ENCODE measurements at regions not wholly inside any gene's neighbourhood (a gene's known extent, or its start where the extent isn't known, plus 50 kb on each side); places are given as distances from the start of the nearest gene placed in this dataset.
A peak's percentile ranks its signal among the peaks of the same experiment; 100 is the strongest.

DNA sequence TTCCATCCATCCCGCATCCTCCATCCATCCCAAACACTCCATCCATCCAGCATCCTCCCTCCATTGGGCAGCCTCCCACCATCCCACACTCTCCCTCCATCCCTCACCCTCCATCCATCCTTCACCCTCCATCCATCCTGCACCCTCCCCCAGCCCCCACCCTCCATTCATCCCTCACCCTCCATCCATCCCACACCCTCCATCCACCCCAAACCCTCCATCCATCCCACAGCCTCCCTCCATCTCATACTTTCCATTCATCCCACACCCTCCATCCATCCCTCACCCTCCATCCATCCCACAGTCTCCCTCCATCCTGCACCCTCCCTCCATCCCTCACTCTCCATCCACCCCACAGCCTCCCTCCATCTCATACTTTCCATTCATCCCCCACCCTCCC is 60.4 kb downstream of the FOXI2 start:
- in situ Hi-C loops (cut with MboI; ENCODE audit: low pct_unique_long_range_greater_than_20kb in 2 of 9, low sequenced_read_pairs in 9 of 9, unreplicated experiment in 9 of 9), result no loop called here
- ATAC-seq (replicated peaks in 6 of 8), result no peak
- H3K4me3 ChIP-seq, result no peak overlapping the region
- WGBS, 10 experiments, result no CpG with 5 or more reads among the region's 1 CpG
- no peak overlapping the region for H3K27ac ChIP-seq
- peaks cover 0 to 4% of the 10 kb centered on the region in 2 donors for H3K4me1 ChIP-seq (replicated peaks in 1 of 2)

DNA sequence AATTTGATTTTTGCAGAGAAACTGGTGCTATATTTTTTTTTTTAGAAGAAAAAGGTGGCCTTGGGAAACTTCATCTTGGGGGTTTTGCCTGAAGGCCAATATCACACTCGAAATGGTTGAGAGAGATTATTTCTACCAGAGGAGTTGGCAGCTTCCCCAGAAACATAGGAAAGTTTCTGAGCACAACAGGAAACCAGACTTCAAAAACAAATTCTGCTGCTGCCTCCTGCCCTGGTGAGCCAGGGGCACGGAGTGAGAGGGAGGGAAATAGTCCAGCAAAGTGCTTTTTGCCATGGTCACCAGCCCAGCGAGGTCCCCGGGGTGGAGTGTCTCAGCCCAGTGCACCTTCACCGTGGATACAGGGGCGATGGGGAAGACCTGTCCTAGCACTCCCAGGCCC is 61.1 kb downstream of the FOXI2 start:
- Histone ChIP-seq H3K27ac (no peak overlapping the region), H3K4me3 (no peak overlapping the region), H3K4me1 (replicated peaks in 1 of 2) (peaks cover 0 to 6% of the 10 kb centered on the region in 2 donors)
- in situ Hi-C loops (cut with MboI; ENCODE audit: low pct_unique_long_range_greater_than_20kb in 2 of 9, low sequenced_read_pairs in 9 of 9, unreplicated experiment in 9 of 9), result no loop called here
- WGBS, 10 experiments, result 0 to 70% (median 32%) methylated on average over 1 to 4 of the region's 6 CpGs; no CpG with 5 or more reads in 2 of the 10 experiments
- ATAC-seq (replicated peaks in 6 of 8), result no peak

DNA sequence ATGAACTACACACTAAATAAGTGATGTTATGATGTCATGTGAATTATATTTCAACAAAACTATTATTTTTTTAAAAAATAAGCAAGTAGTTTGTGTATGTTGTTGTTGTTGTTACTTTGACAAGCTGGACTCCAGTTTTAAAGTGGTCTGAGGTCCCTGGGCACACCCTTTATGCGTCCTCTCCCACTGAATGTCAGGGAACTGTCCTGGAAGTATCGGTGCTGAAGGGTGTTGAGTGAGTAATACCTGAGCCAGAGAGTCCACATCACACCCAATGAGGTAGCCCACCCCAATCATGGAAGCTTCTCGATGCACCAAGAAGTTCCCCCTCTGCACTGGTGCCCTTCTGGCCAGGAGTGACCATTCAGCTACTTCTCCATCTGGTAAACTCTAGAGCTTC is 64.3 kb downstream of the FOXI2 start:
- 0 to 80% (median 71%) methylated on average over 1 to 2 of the region's 3 CpGs; no CpG with 5 or more reads in 6 of the 10 experiments for WGBS, 10 experiments

DNA sequence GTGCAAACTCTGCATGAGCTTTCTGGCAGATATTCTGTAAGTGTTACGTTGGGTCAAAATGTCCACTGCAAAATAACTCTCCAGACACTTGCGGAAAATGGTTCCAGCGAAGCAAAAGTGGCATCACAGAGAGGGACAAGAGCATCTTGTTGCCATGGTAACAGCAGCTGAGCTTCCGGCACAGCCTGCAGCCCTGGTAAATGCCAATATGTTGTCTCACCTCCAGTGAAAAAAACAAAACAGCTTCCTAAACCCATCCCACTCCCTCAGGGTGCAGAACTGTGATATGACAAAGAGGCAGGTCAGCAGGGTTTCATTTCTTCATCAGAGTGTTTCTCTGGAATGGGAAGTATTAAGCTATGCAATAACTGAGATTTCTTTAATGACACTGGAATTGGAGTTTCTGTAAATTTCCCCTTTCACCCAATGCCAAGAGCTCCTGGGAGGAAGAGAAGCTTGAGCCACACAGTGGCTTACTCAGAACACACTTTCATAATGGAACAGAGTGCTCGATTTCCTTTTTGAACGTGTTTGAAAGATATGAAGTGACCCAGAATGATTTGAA is 65.6 kb downstream of the FOXI2 start:
- 0 to 100% (median 59%) methylated on average over 1 to 6 of the region's 6 CpGs for WGBS, 10 experiments
- no peak overlapping the region for H3K4me3 ChIP-seq
- no peak overlapping the region for H3K27ac ChIP-seq
- ATAC-seq (replicated peaks in 6 of 8), result peak in 2 of 8 experiments; percentile 28 to 31
- peaks cover 0 to 9% of the 10 kb centered on the region in 2 donors for H3K4me1 ChIP-seq (replicated peaks in 1 of 2)
- in situ Hi-C loops (cut with MboI; ENCODE audit: low pct_unique_long_range_greater_than_20kb in 2 of 9, low sequenced_read_pairs in 9 of 9, unreplicated experiment in 9 of 9), result no loop called here

More for the DNA sequence above, 64.3 kb downstream of the FOXI2 start:
- no peak for ATAC-seq (replicated peaks in 6 of 8)
- in situ Hi-C loops (cut with MboI; ENCODE audit: low pct_unique_long_range_greater_than_20kb in 2 of 9, low sequenced_read_pairs in 9 of 9, unreplicated experiment in 9 of 9), result no loop called here
- Histone ChIP-seq H3K27ac (no peak overlapping the region), H3K4me1 (replicated peaks in 1 of 2) (peaks cover 0 to 9% of the 10 kb centered on the region in 2 donors), H3K4me3 (no peak overlapping the region)

DNA sequence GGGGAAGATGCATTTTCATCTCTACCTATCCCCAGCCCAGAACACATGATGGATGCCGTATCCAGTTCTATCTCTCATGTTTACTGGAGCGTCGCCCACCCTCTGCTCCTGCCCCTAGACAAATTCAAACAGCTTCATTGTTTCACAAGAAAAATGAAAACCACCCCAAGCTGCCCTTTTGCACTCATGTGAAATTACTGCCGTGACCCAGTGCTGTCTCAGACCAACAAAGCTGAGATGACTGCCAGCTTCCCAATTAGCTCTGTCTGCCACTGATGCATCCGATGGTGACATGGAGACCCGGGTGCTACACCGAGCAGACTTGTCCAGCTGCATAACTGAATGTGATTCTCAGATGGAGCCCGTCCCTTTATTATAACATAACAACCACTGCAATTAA is 67.7 kb downstream of the FOXI2 start:
- Histone ChIP-seq H3K4me1 (replicated peaks in 1 of 2) (peaks cover 0 to 5% of the 10 kb centered on the region in 2 donors), H3K4me3 (no peak overlapping the region), H3K27ac (no peak overlapping the region)
- peak in 4 of 8 experiments; percentile 28 to 44 (median 36) for ATAC-seq (replicated peaks in 6 of 8)
- 0 to 80% (median 70%) methylated on average over 1 to 8 of the region's 8 CpGs; no CpG with 5 or more reads in 1 of the 10 experiments for WGBS, 10 experiments
- in situ Hi-C loops (cut with MboI; ENCODE audit: low pct_unique_long_range_greater_than_20kb in 2 of 9, low sequenced_read_pairs in 9 of 9, unreplicated experiment in 9 of 9), result no loop called here

DNA sequence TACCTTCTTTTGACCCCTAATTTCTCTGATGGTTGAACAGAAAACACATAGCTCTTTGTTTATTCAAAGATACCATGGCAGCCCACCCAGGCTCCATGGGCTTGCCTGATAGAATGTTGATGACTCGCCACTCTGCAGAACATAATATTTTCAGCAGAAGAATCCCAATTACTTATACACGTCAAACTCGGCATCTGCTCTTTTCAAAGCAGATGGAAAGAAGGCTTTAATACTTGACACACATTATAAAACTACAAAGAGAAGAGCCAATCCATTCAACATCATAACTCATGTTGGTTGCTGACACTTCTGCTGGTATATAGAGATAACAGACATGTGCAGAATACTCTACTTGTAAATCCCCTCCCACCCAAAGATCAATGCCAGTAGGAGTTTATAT is 69.0 kb downstream of the FOXI2 start:
- no peak for ATAC-seq (replicated peaks in 6 of 8)
- WGBS, 10 experiments, result 0 to 90% (median 84%) methylated on average over 1 to 3 of the region's 3 CpGs; no CpG with 5 or more reads in 4 of the 10 experiments
- in situ Hi-C loops (cut with MboI; ENCODE audit: low pct_unique_long_range_greater_than_20kb in 2 of 9, low sequenced_read_pairs in 9 of 9, unreplicated experiment in 9 of 9), result no loop called here
- H3K4me1 ChIP-seq (replicated peaks in 1 of 2), result peaks cover 0 to 5% of the 10 kb centered on the region in 2 donors
- H3K27ac ChIP-seq, result no peak overlapping the region
- no peak overlapping the region for H3K4me3 ChIP-seq

DNA sequence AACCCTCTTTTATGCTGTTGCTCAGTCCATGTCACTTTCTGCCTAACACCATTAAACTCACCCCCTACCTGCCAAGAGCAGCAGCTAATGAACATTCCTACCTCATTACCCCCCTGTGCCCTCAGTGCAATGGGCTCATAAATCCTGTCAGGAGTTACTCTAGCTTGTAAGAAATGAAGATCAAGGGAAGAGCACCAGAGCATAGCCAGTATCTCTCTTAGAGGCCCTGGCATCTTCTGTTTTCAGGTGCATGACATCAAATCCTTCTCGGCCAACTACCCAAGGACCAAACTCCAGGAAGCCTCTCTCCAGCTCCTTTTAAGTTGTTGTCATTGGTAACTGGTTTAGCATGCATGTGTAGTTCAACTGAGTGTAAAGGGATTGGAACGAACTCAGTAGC is 75.1 kb downstream of the FOXI2 start:
- 0 to 100% (median 77%) methylated on average over 1 to 2 of the region's 2 CpGs; no CpG with 5 or more reads in 6 of the 10 experiments for WGBS, 10 experiments
- H3K4me3 ChIP-seq, result no peak overlapping the region

DNA sequence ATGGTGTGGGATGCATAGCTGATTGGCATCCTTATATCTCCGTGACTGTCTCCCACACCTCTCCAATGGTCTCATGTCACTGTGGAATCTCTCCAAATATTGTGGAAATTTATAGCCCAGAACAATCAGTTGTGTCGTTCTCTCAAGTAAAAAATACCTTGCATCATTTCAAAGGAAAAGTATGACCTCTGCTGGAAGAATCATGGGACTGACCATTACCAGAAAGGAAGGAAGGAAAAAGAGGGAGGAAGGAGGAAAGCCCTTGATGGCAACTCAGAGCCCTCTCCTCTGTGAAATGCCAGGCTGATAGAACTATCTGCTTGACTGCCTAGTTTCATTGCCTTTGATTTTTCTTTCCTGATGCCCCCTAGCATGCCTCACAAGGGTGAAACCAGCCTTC is 76.3 kb downstream of the FOXI2 start:
- Histone ChIP-seq H3K4me3 (no peak overlapping the region), H3K4me1 (replicated peaks in 1 of 2) (no peaks in the 10 kb centered on the region), H3K27ac (no peak overlapping the region)
- 0 to 50% (median 0%) methylated on average over 1 to 2 of the region's 2 CpGs; no CpG with 5 or more reads in 2 of the 10 experiments for WGBS, 10 experiments
- in situ Hi-C loops (cut with MboI; ENCODE audit: low pct_unique_long_range_greater_than_20kb in 2 of 9, low sequenced_read_pairs in 9 of 9, unreplicated experiment in 9 of 9), result no loop called here
- ATAC-seq (replicated peaks in 6 of 8), result peak in 1 of 8 experiments; percentile 23

More for the DNA sequence above, 75.1 kb downstream of the FOXI2 start:
- in situ Hi-C loops (cut with MboI; ENCODE audit: low pct_unique_long_range_greater_than_20kb in 2 of 9, low sequenced_read_pairs in 9 of 9, unreplicated experiment in 9 of 9), result no loop called here
- no peaks in the 10 kb centered on the region for H3K4me1 ChIP-seq (replicated peaks in 1 of 2)
- no peak for ATAC-seq (replicated peaks in 6 of 8)
- no peak overlapping the region for H3K27ac ChIP-seq

DNA sequence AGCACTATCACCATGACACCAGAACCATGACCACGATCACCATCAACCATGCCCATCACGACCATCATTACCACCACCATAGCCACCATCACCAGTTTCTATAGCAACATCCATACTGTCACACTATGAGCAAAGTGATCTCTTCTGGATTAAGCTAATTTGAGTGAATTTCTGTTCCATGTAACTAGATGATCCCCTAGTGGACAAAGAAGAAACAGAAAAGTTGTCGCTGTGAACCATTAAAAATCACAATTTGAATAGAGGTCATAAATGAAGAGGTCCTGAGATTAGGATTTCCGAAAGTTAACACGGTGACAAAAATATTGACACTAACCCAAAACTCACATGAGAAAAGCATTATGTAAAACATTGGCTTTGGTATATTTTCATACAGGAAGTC is 77.6 kb downstream of the CLRN3 start:
- in situ Hi-C loops (cut with MboI; ENCODE audit: low pct_unique_long_range_greater_than_20kb in 2 of 9, low sequenced_read_pairs in 9 of 9, unreplicated experiment in 9 of 9), result no loop called here
- 0 to 100% (median 77%) methylated on average over 1 to 5 of the region's 5 CpGs; no CpG with 5 or more reads in 1 of the 10 experiments for WGBS, 10 experiments
- H3K27ac ChIP-seq, result no peak overlapping the region
- no peak for ATAC-seq (replicated peaks in 6 of 8)
- H3K4me3 ChIP-seq, result no peak overlapping the region
- no peaks in the 10 kb centered on the region for H3K4me1 ChIP-seq (replicated peaks in 1 of 2)

DNA sequence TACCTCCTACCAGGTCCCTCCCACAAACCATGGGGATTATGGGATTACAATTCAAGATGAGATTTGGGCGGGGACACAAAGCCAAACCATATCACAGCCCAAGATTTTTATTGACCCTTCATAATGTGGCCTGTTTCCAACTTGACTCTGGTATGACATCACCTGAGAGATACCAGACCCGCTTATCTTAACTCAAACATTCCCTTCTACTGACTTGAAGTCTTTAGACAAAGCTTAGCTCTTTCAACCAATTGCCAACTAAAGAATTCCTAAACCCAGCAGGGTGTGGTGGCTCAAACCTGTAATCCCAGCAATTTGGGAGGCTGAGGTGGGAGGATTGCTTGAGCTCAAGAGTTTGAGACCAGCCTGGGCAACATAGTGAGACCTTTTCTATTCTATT is 67.9 kb downstream of the CLRN3 start:
- Histone ChIP-seq H3K27ac (no peak overlapping the region), H3K4me1 (replicated peaks in 1 of 2) (peaks cover 0 to 7% of the 10 kb centered on the region in 2 donors), H3K4me3 (no peak overlapping the region)
- WGBS, 10 experiments, result 0 to 100% (median 92%) methylated on average over 1 to 2 of the region's 2 CpGs; no CpG with 5 or more reads in 5 of the 10 experiments
- in situ Hi-C loops (cut with MboI; ENCODE audit: low pct_unique_long_range_greater_than_20kb in 2 of 9, low sequenced_read_pairs in 9 of 9, unreplicated experiment in 9 of 9), result no loop called here
- no peak for ATAC-seq (replicated peaks in 6 of 8)

DNA sequence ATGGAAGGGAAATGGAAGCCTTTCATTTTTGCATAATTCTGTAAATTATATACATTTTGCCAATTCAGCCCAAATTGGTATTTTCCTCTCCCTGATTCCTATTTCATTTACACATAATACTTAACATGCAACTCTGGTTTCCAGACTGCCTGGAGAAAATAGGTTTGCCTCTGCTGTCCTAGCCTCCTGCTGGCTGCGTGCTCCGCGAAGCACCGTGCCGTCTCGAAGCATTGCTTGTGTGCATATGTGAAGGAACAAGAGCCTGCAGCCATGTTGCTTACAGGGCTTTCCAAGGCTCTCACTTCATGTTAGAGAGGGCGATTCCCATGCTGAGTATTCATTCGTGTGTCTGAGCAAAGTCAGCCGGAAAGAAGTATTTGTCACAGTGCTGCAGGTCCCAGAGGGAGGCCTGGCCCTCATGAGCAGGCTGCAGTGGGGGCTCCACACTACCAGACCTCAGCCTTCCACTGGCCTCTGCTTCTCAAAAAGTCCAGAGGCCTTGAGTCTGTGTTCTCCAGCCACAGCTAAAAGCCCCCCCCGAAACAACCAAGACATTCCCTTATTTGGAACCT is 66.5 kb downstream of the CLRN3 start:
- in situ Hi-C loops (cut with MboI; ENCODE audit: low pct_unique_long_range_greater_than_20kb in 2 of 9, low sequenced_read_pairs in 9 of 9, unreplicated experiment in 9 of 9), result no loop called here
- Histone ChIP-seq H3K4me3 (no peak overlapping the region), H3K27ac (no peak overlapping the region), H3K4me1 (replicated peaks in 1 of 2) (peaks cover 0 to 7% of the 10 kb centered on the region in 2 donors)
- 0 to 63% (median 27%) methylated on average over 1 to 8 of the region's 10 CpGs; no CpG with 5 or more reads in 4 of the 10 experiments for WGBS, 10 experiments
- peak in 3 of 8 experiments; percentile 21 to 29 (median 26) for ATAC-seq (replicated peaks in 6 of 8)

DNA sequence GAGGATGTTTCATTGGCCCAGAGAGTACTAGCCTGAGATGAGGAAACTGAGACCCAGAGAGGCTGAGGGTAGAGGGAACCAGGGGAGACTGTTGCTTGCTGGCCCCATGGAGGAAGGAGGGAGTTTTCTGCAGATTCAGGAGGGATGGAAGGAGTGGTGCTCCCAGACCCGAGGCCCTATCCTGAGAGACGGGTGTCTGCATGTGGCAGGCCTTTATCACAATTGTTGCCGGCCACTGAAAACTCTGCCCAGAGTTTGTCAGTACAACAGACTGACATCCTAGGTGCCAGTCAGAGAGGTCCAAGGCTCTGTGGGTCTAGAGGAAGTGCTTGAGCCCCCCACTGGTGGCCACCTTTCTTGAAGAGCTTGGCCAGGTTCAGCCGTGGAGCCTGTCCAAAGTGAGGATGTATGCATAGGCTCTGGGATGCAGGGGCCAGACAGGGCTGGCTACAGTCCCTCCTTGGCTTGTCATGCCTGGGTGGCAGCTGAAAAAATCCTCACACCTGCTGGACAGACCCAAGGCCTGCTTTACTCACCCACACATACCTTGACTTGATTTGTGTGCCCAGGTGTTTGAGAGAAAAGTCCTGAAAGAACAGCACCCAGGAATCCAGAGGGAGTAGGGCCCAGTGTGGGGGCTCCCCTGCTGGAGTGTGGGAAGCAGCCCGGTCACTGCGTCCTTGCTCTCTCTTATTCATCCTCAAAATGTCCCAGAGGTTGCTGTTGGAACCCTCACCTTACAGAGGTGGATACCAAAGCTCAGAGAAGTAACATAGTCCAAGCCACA is 65.2 kb downstream of the CLRN3 start:
- in situ Hi-C loops (cut with MboI; ENCODE audit: low pct_unique_long_range_greater_than_20kb in 2 of 9, low sequenced_read_pairs in 9 of 9, unreplicated experiment in 9 of 9), result no loop called here

More for the DNA sequence above, 65.2 kb downstream of the CLRN3 start:
- 0 to 67% (median 15%) methylated on average over 1 to 3 of the region's 6 CpGs; no CpG with 5 or more reads in 7 of the 10 experiments for WGBS, 10 experiments
- Histone ChIP-seq H3K27ac (no peak overlapping the region), H3K4me1 (replicated peaks in 1 of 2) (peaks cover 0 to 7% of the 10 kb centered on the region in 2 donors), H3K4me3 (no peak overlapping the region)
- ATAC-seq (replicated peaks in 6 of 8), result no peak

Measured in motor neuron (in vitro differentiated cells).